Erythroblast (primary cell): ENCODE measurements at regions not wholly inside any gene's neighbourhood (a gene's known extent, or its start where the extent isn't known, plus 50 kb on each side); places are given as distances from the start of the nearest gene placed in this dataset.

Experiments
- GATA1 ChIP-seq: IDR thresholded peaks from 2 replicates; pipeline ENCODE4 v1.6.1; 2011; ENCODE audit warnings: low read depth, mild to moderate bottlenecking, control low read depth, low read length, moderate library complexity
- POLR2A ChIP-seq: IDR thresholded peaks from 2 replicates; pipeline ENCODE4 v1.6.1; 2011; ENCODE audit warnings: mild to moderate bottlenecking, low read length

GRCh38 chr9:117535434-117535833 is 120.6 kb upstream of the ASTN2 start:
- TF ChIP-seq POLR2A (no peak), GATA1 (no peak)
